Subcutaneous abdominal adipose tissue (tissue), 5 donors: ENCODE measurements at regions not wholly inside any gene's neighbourhood (a gene's known extent, or its start where the extent isn't known, plus 50 kb on each side); places are given as distances from the start of the nearest gene placed in this dataset.

ENCODE experiments used
- H3K27ac ChIP-seq: one replicate; pipeline ENCODE4 v1.7.0; 2013; ENCODE audit warnings: low read depth, mild to moderate bottlenecking, inconsistent platforms, low read length, moderate library complexity
- H3K27me3 ChIP-seq, 5 donors: one replicate each; pipeline ENCODE4 v1.7.0; 2013; ENCODE audit warnings: low read length in 5 of 5, inconsistent platforms in 1 of 5; ENCODE audit not compliant: control insufficient read depth in 5 of 5, insufficient read depth in 4 of 5
- H3K36me3 ChIP-seq, 5 donors: one replicate each; pipeline ENCODE4 v1.7.0; 2013; ENCODE audit warnings: low read length in 5 of 5; ENCODE audit not compliant: control insufficient read depth in 5 of 5, insufficient read depth in 5 of 5
- H3K4me1 ChIP-seq, 5 donors: one replicate each; pipeline ENCODE4 v1.7.0; 2013; ENCODE audit warnings: low read length in 5 of 5, mild to moderate bottlenecking in 3 of 5, moderate library complexity in 1 of 5; ENCODE audit not compliant: control insufficient read depth in 5 of 5, insufficient read depth in 5 of 5
- H3K4me3 ChIP-seq, 5 donors: one replicate each; pipeline ENCODE4 v1.7.0; 2013; ENCODE audit warnings: low read length in 5 of 5, low read depth in 1 of 5
- H3K9ac ChIP-seq, 5 donors: one replicate each; pipeline ENCODE4 v1.7.0; 2013; ENCODE audit warnings: low read length in 5 of 5, mild to moderate bottlenecking in 4 of 5, moderate library complexity in 3 of 5
- H3K9me3 ChIP-seq, 5 donors: one replicate each; pipeline ENCODE4 v1.7.0; 2013; ENCODE audit warnings: low read length in 5 of 5; ENCODE audit not compliant: control insufficient read depth in 5 of 5
- donor health status: healthy.
- donor health status: healthy.
- donor health status: healthy.
- donor health status: healthy.
- donor health status: healthy.

DNA sequence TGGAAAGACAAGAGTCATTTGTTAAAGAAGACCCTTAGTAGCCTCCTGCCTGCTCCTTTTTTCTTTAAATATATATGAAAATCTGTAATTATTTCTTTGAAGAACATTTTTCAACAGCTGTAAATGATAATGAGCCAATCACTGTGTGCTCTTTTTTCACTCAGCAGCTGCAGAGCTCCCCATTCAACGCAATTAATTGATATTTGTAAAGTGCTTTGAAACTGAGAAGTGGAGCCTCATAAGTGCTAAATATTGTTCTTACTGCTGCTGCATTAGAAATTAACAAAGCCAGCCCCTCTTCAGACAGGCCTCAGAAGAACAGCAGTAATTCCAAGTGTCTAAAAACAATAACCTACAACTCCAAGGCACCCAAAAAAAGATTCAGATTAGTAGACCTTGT, 224.3 kb downstream of the GXYLT1 start:
- Histone ChIP-seq H3K9me3 (no peaks in the 10 kb centered on the region), H3K36me3 (no peaks in the 10 kb centered on the region), H3K27ac (no peak overlapping the region), H3K4me3 (no peak overlapping the region), H3K9ac (no peak overlapping the region), H3K4me1 (peaks cover 0 to 12% (median 0%) of the 10 kb centered on the region in 5 donors), H3K27me3 (no peaks in the 10 kb centered on the region)

DNA sequence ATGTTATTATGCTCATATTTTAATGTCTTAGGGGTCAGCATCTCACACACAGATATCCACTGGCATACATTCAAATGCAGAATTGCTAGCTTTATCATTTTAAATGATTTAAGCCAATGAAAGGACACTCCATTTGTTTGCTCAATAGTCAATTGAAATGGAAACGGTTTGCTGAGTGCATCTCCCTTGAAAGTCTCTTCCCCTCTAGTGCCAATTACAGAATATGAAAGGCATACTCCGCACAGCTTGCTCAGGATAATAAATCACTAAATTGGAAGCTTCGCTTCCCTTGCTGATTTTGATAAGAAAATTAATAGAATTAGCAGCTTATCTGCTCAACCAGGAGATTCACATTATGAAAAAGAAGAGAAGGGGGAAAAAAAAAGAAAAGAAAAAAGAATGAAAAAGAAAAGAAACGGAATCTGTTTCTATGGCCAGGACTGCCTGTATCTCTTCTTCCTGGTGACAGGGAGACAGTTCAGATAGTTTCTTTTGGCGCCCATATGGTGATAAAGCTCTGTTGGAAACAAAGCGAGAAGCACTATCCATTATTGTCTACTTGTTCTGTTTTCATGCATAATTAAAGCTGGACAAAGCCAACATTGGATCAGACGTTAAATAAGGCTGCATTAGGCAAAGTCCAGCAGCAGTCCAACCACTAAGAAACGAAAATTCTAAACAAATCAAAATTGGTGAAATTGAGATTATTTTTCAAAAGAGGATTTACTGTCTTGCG, 225.0 kb downstream of the GXYLT1 start:
- Histone ChIP-seq H3K4me3 (peak overlapping the region in 1 of 5 donors; percentile 37), H3K9ac (no peak overlapping the region)

GRCh38 chr12:41919048-41919447, 225.6 kb downstream of the GXYLT1 start:
- H3K9ac ChIP-seq: no peak overlapping the region
- H3K9me3 ChIP-seq: no peaks in the 10 kb centered on the region
- H3K27me3 ChIP-seq: no peaks in the 10 kb centered on the region
- no peak overlapping the region for H3K4me3 ChIP-seq
- H3K4me1 ChIP-seq: peaks cover 0 to 12% (median 0%) of the 10 kb centered on the region in 5 donors
- H3K27ac ChIP-seq: no peak overlapping the region
- no peaks in the 10 kb centered on the region for H3K36me3 ChIP-seq

More for the DNA sequence above, 225.0 kb downstream of the GXYLT1 start:
- H3K27ac ChIP-seq: no peak overlapping the region
- peaks cover 0 to 12% (median 0%) of the 10 kb centered on the region in 5 donors for H3K4me1 ChIP-seq
- H3K36me3 ChIP-seq: no peaks in the 10 kb centered on the region
- no peaks in the 10 kb centered on the region for H3K27me3 ChIP-seq
- H3K9me3 ChIP-seq: no peaks in the 10 kb centered on the region

- no peaks in the 10 kb centered on the region for H3K27me3 ChIP-seq
- no peaks in the 10 kb centered on the region for H3K9me3 ChIP-seq
- H3K9ac ChIP-seq: peak overlapping the region in 1 of 5 donors; percentile 27
- peak overlapping the region in 1 of 5 donors; percentile 35 for H3K4me3 ChIP-seq
- no peak overlapping the region for H3K27ac ChIP-seq
- no peaks in the 10 kb centered on the region for H3K36me3 ChIP-seq
- H3K4me1 ChIP-seq: peaks cover 0 to 12% (median 0%) of the 10 kb centered on the region in 5 donors
Observed at GRCh38 chr12:41917938-41918341, 226.7 kb downstream of the GXYLT1 start.

GRCh38 chr12:41917181-41917580, 227.5 kb downstream of the GXYLT1 start:
- Histone ChIP-seq H3K4me3 (no peak overlapping the region), H3K27ac (no peak overlapping the region), H3K4me1 (peaks cover 0 to 12% (median 0%) of the 10 kb centered on the region in 5 donors), H3K9me3 (no peaks in the 10 kb centered on the region), H3K36me3 (no peaks in the 10 kb centered on the region), H3K9ac (no peak overlapping the region), H3K27me3 (no peaks in the 10 kb centered on the region)

GRCh38 chr12:41910578-41911320, 233.9 kb downstream of the GXYLT1 start:
- Histone ChIP-seq H3K9me3 (no peaks in the 10 kb centered on the region), H3K9ac (no peak overlapping the region), H3K27me3 (no peaks in the 10 kb centered on the region), H3K4me3 (no peak overlapping the region), H3K36me3 (no peaks in the 10 kb centered on the region), H3K4me1 (no peaks in the 10 kb centered on the region), H3K27ac (no peak overlapping the region)

- peaks cover 0 to 4% (median 0%) of the 10 kb centered on the region in 5 donors for H3K4me1 ChIP-seq
- no peaks in the 10 kb centered on the region for H3K27me3 ChIP-seq
- no peaks in the 10 kb centered on the region for H3K36me3 ChIP-seq
- no peak overlapping the region for H3K27ac ChIP-seq
- H3K9ac ChIP-seq: no peak overlapping the region
- H3K4me3 ChIP-seq: no peak overlapping the region
- no peaks in the 10 kb centered on the region for H3K9me3 ChIP-seq
Observed at GRCh38 chr12:41908206-41908605, 236.5 kb downstream of the GXYLT1 start.

DNA sequence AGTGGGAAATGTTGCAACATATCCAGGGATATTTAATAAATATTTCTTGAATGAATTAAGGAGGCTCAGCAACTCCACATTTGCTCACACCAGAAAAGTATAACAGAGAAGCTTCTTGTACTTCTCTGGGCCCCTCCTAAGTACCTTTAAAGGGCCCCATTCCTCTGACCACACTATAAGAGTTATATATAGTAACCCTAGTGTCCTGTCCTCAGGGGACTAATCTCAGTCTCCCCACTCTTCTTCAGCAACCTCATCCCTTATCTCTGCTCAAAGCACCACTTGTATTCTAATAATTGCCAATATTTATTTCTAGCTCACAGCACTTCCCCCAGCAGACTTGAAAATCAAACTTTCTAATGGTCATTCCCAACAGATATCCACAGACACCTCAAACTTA, 237.1 kb downstream of the GXYLT1 start:
- H3K36me3 ChIP-seq: no peaks in the 10 kb centered on the region
- no peak overlapping the region for H3K27ac ChIP-seq
- H3K4me1 ChIP-seq: peaks cover 0 to 4% (median 0%) of the 10 kb centered on the region in 5 donors
- H3K27me3 ChIP-seq: no peaks in the 10 kb centered on the region
- H3K9me3 ChIP-seq: peaks cover 0 to under 1% (median 0%) of the 10 kb centered on the region in 5 donors
- H3K9ac ChIP-seq: no peak overlapping the region
- no peak overlapping the region for H3K4me3 ChIP-seq

GRCh38 chr12:41907021-41907420, 237.7 kb downstream of the GXYLT1 start:
- H3K9ac ChIP-seq: no peak overlapping the region
- no peaks in the 10 kb centered on the region for H3K36me3 ChIP-seq
- peaks cover 0 to 4% (median 0%) of the 10 kb centered on the region in 5 donors for H3K4me1 ChIP-seq
- H3K27ac ChIP-seq: no peak overlapping the region
- no peak overlapping the region for H3K4me3 ChIP-seq
- H3K9me3 ChIP-seq: peaks cover 0 to 4% (median 0%) of the 10 kb centered on the region in 5 donors
- H3K27me3 ChIP-seq: no peaks in the 10 kb centered on the region

- no peak overlapping the region for H3K27ac ChIP-seq
- no peaks in the 10 kb centered on the region for H3K27me3 ChIP-seq
- no peak overlapping the region for H3K4me3 ChIP-seq
- peaks cover 0 to 4% (median 0%) of the 10 kb centered on the region in 5 donors for H3K9me3 ChIP-seq
- H3K4me1 ChIP-seq: peaks cover 0 to 4% (median 0%) of the 10 kb centered on the region in 5 donors
- no peaks in the 10 kb centered on the region for H3K36me3 ChIP-seq
- no peak overlapping the region for H3K9ac ChIP-seq
Observed at GRCh38 chr12:41905759-41906297, 238.8 kb downstream of the GXYLT1 start.
